HL-60 (cell line): ENCODE measurements at regions not wholly inside any gene's neighbourhood (a gene's known extent, or its start where the extent isn't known, plus 50 kb on each side); places are given as distances from the start of the nearest gene placed in this dataset.

Source experiments
- DNase-seq, 2 experiments: peaks; one replicate each; pipeline ENCODE4 v3.0.0-alpha.2; 2010 to 2020; ENCODE audit warnings: low read depth in 1 of 2, low spot score in 1 of 2
- H3K27ac ChIP-seq: fragments of 250-450 bp; sonication (Bioruptor Pico); replicated peaks from 2 replicates; pipeline ENCODE4 v1.5.1; 2020; ENCODE audit warnings: mild to moderate bottlenecking, moderate library complexity
- H3K27me3 ChIP-seq: fragments of 250-450 bp; sonication (Bioruptor Pico); 2 replicates; pipeline ENCODE4 v1.5.1; 2021; ENCODE audit warnings: mild to moderate bottlenecking, moderate library complexity; ENCODE audit not compliant: insufficient read depth, poor library complexity, severe bottlenecking
- H3K4me3 ChIP-seq: replicated peaks from 2 replicates; pipeline ENCODE4 v1.5.1; 2011; ENCODE audit warnings: mild to moderate bottlenecking, control low read depth, low read length; ENCODE audit not compliant: insufficient read depth
- GABPA ChIP-seq: IDR thresholded peaks from 2 replicates; pipeline ENCODE4 v1.6.1; 2012; ENCODE audit warnings: low read depth
- POLR2AphosphoS5 ChIP-seq: IDR thresholded peaks from 2 replicates; pipeline ENCODE4 v1.6.1; 2012; ENCODE audit warnings: low read depth
- SPI1 ChIP-seq: IDR thresholded peaks from 2 replicates; pipeline ENCODE4 v1.6.1; 2012; ENCODE audit warnings: low read depth, mild to moderate bottlenecking, borderline replicate concordance
- TF ChIP-seq, protein P1 (sequence below): IDR thresholded peaks from one replicate; pipeline ENCODE4 v1.5.1; 2011; ENCODE audit warnings: low read length, control low read depth, inconsistent platforms; ENCODE audit not compliant: insufficient read depth
- TF ChIP-seq, protein P2 (sequence below): IDR thresholded peaks from 2 replicates; pipeline ENCODE4 v1.6.1; 2012; ENCODE audit warnings: low read depth; ENCODE audit not compliant: insufficient replicate concordance

DNA sequence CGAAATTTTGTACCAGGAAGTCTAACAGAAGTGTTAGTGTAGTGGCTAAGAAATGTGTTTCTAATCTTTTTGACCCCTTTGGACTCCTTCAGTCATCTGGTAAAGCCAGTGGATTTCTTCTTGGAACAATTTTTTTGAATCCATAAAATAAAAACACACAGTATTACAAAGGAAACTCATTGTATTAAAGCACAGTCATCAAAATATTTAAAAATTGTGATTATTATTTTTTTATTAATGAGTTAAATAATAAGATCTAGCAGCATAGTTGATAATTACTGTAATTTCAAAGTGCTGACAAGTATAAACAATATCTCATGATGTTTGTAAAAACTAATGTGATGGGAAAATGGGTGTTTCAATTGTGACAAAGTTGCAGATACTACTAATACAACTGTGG lies 72.2 kb upstream of the LRRC3B start:
- TF ChIP-seq, protein P1, sequence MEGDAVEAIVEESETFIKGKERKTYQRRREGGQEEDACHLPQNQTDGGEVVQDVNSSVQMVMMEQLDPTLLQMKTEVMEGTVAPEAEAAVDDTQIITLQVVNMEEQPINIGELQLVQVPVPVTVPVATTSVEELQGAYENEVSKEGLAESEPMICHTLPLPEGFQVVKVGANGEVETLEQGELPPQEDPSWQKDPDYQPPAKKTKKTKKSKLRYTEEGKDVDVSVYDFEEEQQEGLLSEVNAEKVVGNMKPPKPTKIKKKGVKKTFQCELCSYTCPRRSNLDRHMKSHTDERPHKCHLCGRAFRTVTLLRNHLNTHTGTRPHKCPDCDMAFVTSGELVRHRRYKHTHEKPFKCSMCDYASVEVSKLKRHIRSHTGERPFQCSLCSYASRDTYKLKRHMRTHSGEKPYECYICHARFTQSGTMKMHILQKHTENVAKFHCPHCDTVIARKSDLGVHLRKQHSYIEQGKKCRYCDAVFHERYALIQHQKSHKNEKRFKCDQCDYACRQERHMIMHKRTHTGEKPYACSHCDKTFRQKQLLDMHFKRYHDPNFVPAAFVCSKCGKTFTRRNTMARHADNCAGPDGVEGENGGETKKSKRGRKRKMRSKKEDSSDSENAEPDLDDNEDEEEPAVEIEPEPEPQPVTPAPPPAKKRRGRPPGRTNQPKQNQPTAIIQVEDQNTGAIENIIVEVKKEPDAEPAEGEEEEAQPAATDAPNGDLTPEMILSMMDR = no peak
- TF ChIP-seq SPI1 = no peak
- TF ChIP-seq POLR2AphosphoS5 = no peak
- H3K4me3 ChIP-seq = no peak overlapping the region
- DNase-seq = no peak
- no peak overlapping the region for H3K27ac ChIP-seq
- no peaks in the 10 kb centered on the region for H3K27me3 ChIP-seq

DNA sequence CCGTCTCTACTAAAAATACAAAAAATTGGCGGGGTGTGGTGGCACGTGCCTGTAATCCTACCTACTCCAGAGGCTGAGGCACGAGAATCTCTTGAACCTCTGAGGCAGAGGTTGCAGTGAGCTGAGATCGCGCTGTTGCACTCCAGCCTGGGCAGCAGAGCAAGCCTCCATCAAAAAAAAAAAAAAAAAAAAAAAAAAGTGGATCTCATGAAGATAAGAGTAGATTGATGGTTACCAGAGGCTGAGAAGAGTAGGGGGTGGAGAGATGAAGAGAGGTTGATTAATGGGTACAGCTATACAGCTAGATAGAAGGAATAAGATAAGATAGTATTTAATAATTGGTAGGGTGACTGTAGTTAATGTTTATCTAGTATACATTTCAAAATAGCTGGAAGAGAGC lies 65.9 kb upstream of the LRRC3B start:
- no peak for DNase-seq
- no peak overlapping the region for H3K4me3 ChIP-seq
- H3K27ac ChIP-seq = no peak overlapping the region
- H3K27me3 ChIP-seq = no peaks in the 10 kb centered on the region
- TF ChIP-seq SPI1 = no peak
- no peak for TF ChIP-seq POLR2AphosphoS5
- no peak for TF ChIP-seq GABPA
- TF ChIP-seq, protein P1 = no peak
- TF ChIP-seq, protein P2, sequence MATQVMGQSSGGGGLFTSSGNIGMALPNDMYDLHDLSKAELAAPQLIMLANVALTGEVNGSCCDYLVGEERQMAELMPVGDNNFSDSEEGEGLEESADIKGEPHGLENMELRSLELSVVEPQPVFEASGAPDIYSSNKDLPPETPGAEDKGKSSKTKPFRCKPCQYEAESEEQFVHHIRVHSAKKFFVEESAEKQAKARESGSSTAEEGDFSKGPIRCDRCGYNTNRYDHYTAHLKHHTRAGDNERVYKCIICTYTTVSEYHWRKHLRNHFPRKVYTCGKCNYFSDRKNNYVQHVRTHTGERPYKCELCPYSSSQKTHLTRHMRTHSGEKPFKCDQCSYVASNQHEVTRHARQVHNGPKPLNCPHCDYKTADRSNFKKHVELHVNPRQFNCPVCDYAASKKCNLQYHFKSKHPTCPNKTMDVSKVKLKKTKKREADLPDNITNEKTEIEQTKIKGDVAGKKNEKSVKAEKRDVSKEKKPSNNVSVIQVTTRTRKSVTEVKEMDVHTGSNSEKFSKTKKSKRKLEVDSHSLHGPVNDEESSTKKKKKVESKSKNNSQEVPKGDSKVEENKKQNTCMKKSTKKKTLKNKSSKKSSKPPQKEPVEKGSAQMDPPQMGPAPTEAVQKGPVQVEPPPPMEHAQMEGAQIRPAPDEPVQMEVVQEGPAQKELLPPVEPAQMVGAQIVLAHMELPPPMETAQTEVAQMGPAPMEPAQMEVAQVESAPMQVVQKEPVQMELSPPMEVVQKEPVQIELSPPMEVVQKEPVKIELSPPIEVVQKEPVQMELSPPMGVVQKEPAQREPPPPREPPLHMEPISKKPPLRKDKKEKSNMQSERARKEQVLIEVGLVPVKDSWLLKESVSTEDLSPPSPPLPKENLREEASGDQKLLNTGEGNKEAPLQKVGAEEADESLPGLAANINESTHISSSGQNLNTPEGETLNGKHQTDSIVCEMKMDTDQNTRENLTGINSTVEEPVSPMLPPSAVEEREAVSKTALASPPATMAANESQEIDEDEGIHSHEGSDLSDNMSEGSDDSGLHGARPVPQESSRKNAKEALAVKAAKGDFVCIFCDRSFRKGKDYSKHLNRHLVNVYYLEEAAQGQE = no peak

DNA sequence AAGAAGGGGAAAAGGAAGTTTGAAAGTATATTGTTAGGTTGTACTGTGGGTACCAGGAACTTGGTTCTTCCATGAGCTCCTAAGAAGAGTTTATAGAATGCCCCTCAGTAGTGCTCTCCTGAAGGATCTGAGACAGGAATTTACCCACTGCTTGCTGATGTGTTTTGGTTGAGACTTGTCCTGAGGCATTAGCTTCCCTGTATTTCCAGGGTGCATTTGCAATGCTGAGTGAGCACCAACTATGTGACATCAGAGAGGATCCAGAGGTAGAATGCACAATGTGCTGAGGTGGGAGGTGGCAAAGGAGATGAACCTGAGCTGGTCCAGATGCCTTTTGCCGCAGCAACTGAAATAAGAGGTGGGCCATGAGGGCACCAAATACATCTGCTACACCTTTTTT lies 64.3 kb upstream of the LRRC3B start:
- no peak for DNase-seq
- Histone ChIP-seq H3K4me3 (no peak overlapping the region), H3K27me3 (no peaks in the 10 kb centered on the region), H3K27ac (no peak overlapping the region)
- TF ChIP-seq SPI1 (no peak), GABPA (no peak), POLR2AphosphoS5 (no peak)
- TF ChIP-seq, protein P1 = no peak
- TF ChIP-seq, protein P2 = no peak

DNA sequence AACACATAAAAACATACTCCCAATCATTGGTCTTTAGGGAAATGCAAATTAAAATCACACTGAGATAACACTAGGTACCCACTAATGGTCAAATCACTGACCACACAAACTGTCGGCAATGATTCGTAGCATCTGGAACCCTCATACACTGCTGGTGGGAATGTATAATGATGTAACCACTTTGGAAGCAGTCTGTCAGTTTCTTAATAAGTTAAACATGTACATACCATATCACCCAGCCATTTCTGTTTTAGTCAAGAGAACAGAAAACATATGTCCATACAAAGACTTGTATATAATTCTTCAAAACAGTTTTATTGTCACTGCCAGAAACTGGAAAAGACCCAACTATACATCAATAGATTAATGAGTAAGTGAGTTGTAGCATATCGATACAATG lies 63.3 kb upstream of the LRRC3B start:
- Histone ChIP-seq H3K4me3 (no peak overlapping the region), H3K27ac (no peak overlapping the region), H3K27me3 (no peaks in the 10 kb centered on the region)
- TF ChIP-seq, protein P2 = no peak
- TF ChIP-seq POLR2AphosphoS5 = no peak
- TF ChIP-seq SPI1 = no peak
- TF ChIP-seq GABPA = no peak
- TF ChIP-seq, protein P1 = no peak
- no peak for DNase-seq
